ENCODE measurements at regions not wholly inside any gene's neighbourhood (a gene's known extent, or its start where the extent isn't known, plus 50 kb on each side); places are given as distances from the start of the nearest gene placed in this dataset.

DNA sequence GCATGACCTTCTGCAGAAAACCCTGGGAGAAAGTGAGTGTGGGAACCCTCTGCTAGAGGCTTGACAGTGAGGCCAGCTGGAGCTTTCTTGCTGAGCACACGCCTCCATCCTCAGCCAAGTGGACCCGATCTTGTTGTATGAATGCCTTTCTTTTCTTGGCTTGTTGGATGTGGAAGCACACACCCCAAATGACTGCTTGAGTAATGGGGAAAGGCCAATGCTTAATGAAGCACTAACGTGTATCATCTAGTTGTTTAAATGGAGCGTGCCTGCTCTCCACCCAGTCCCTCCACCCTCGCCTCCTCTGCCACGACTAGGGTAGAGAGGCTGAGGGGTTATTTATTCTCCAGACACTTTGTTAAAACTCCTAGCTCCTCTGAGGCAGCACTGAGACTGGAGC lies 54.3 kb upstream of the IKBKE start:
- no peak for DNase-seq

DNA sequence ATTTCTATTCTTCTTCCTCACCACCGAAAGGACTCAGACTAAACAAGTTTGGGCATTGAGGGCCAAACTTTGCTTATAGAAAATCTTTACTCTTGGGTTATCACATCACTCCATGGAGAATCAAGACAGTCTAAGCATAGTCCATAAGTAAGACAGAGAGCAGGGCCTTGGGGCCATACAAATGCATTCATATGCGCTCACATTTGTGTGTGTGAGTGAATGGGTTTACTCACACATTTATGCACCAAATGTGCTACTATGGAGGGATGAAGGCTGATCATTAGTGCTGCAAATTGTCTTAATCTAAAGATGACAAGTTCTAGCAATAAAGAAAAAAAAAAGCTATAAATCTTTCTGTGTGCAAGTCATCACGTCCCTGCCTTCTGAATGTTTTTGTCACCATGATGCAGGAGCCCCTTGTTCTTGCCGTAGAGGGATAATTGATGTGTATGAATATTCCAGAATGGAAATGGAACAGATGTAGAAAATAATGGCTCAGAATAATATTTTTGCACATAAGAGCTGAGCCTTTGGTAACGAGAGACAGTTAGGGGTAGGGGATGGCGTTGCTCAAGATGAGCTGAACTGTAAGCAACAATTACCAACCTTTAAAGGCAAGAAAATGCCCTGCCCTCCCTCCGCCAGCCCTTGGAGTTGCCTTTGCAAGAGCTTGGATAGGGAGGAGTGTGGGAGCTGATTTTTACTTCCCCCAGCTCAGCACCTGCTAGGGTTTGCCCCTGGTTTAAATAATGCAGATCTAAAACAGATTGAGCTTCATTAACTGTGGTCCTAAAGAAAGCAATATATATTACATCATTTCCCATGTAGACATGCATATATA lies 52.3 kb upstream of the IKBKE start:
- DNase-seq, result no peak

DNA sequence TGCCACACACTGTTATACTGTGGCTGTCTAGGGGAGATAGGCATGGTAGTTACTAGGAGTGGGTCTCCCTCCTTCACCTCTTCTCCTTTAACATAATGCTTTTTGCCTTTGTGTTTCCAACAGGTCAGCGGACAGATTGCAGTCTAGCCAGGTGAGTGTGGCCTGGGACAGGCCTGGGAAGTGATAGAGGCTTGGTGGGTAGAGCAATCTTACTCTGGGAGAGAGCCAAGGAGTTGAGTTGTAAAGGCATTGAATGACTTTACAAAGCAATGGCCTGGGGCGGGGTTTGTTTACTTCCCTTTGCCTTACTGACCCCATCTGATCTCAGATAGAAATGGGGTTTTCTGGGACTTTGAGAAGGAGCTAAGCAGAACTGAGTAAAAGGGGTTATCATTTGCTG lies 51.0 kb upstream of the IKBKE start:
- no peak for DNase-seq

DNA sequence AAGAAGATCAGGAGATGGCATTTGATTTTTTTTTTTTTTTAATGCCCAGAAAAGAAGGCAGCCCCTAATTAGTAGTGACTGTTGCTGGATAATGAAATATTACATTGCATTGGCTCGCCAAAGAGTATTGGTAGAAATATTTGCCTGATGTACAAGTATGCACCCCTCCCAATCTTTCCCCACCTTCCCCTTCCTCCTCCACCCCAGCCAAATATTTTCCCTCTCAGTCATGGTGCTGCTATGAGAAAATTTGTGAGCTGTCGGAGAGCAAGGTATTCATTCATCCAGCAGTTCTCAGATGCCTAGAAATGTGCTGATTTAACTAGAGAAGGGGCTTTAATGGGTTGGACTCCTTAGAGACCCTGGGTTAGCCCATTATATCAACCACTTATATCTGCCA lies 50.5 kb upstream of the IKBKE start:
- no peak for DNase-seq

DNA sequence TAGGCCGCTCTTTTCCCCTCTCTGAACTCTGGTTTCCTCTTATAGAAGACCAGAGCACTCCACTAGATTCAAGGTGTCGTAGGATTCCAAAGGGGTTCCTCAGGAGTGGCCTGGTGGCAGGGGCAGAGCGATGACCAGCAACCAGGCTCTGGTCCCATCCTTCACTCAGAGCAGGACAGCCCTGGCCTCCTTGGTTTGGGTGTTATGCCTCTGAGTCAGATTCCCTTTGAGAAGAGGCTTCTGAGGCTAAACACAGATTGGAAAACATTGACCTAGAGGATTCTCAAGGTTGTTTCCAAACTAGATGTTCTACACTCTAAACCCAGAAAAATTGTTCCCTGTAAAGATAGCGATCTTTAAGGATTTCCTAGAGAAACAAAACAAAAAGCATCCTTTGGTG lies 49.8 kb upstream of the IKBKE start:
- DNase-seq, result no peak

Data from NCI-H2081 (cell line).